ENCODE measurements at regions not wholly inside any gene's neighbourhood (a gene's known extent, or its start where the extent isn't known, plus 50 kb on each side); places are given as distances from the start of the nearest gene placed in this dataset.
"Not testable (repeated sequence)": the region's sequence is repeated elsewhere in the genome, so short reads cannot be mapped to it uniquely, and the experiment has no call there.

GRCh38 chrX:17941171-17941570, 80.1 kb upstream of the RAI2 start:
- H3K4me3 ChIP-seq (ENCODE audit: control insufficient read depth in 1 of 7, extremely low read depth in 1 of 7, insufficient read depth in 4 of 7, low read depth in 2 of 7, low read length in 6 of 7); CTCF ChIA-PET; H3K36me3 ChIP-seq (ENCODE audit: control insufficient read depth in 4 of 4, insufficient read depth in 4 of 4, low read length in 3 of 4); H3K27me3 ChIP-seq (replicated peaks in 2 of 5; ENCODE audit: control insufficient read depth in 4 of 5, insufficient read depth in 5 of 5, low read length in 4 of 5); POLR2A ChIA-PET; DNase-seq; H3K27ac ChIP-seq (ENCODE audit: insufficient read depth in 1 of 2, low read depth in 1 of 2, low read length in 2 of 2, poor library complexity in 1 of 2, severe bottlenecking in 2 of 2); H3K9me3 ChIP-seq (ENCODE audit: control extremely low read depth in 1 of 5, control insufficient read depth in 4 of 5, insufficient read depth in 2 of 5, low read depth in 1 of 5, low read length in 4 of 5); H3K4me1 ChIP-seq (ENCODE audit: control extremely low read depth in 1 of 4, control insufficient read depth in 4 of 4, insufficient read depth in 4 of 4, low read length in 3 of 4): not testable (repeated sequence)
- 71% methylated on average over 2 of the region's 2 CpGs for WGBS (ENCODE audit: insufficient coverage)

GRCh38 chrX:17939724-17940123, 78.6 kb upstream of the RAI2 start:
- no peak overlapping the region for H3K27ac ChIP-seq (ENCODE audit: insufficient read depth in 1 of 2, low read depth in 1 of 2, low read length in 2 of 2, poor library complexity in 1 of 2, severe bottlenecking in 2 of 2)
- ChIA-PET POLR2A (no interaction called here), CTCF (no interaction called here)
- H3K27me3 ChIP-seq (replicated peaks in 2 of 5; ENCODE audit: control insufficient read depth in 4 of 5, insufficient read depth in 5 of 5, low read length in 4 of 5) = peaks cover 0 to 6% (median 0%) of the 10 kb centered on the region in 5 experiments
- no peak for DNase-seq
- H3K9me3 ChIP-seq (ENCODE audit: control extremely low read depth in 1 of 5, control insufficient read depth in 4 of 5, insufficient read depth in 2 of 5, low read depth in 1 of 5, low read length in 4 of 5) = no peaks in the 10 kb centered on the region
- 78% methylated on average over 1 of the region's 2 CpGs for WGBS (ENCODE audit: insufficient coverage)
- H3K36me3 ChIP-seq (ENCODE audit: control insufficient read depth in 4 of 4, insufficient read depth in 4 of 4, low read length in 3 of 4) = no peaks in the 10 kb centered on the region
- no peaks in the 10 kb centered on the region for H3K4me1 ChIP-seq (ENCODE audit: control extremely low read depth in 1 of 4, control insufficient read depth in 4 of 4, insufficient read depth in 4 of 4, low read length in 3 of 4)
- no peak overlapping the region for H3K4me3 ChIP-seq (ENCODE audit: control insufficient read depth in 1 of 7, extremely low read depth in 1 of 7, insufficient read depth in 4 of 7, low read depth in 2 of 7, low read length in 6 of 7)

- no peak overlapping the region for H3K27ac ChIP-seq (ENCODE audit: insufficient read depth in 1 of 2, low read depth in 1 of 2, low read length in 2 of 2, poor library complexity in 1 of 2, severe bottlenecking in 2 of 2)
- H3K36me3 ChIP-seq (ENCODE audit: control insufficient read depth in 4 of 4, insufficient read depth in 4 of 4, low read length in 3 of 4) = no peaks in the 10 kb centered on the region
- ChIA-PET CTCF (interaction anchor here (1.5 kb wide), 1 partner anchor 11 kb away, joined by 5 read pairs; no protein-coding TSS in a partner anchor), POLR2A (no interaction called here)
- H3K4me1 ChIP-seq (ENCODE audit: control extremely low read depth in 1 of 4, control insufficient read depth in 4 of 4, insufficient read depth in 4 of 4, low read length in 3 of 4) = no peaks in the 10 kb centered on the region
- H3K4me3 ChIP-seq (ENCODE audit: control insufficient read depth in 1 of 7, extremely low read depth in 1 of 7, insufficient read depth in 4 of 7, low read depth in 2 of 7, low read length in 6 of 7) = no peak overlapping the region
- no peaks in the 10 kb centered on the region for H3K9me3 ChIP-seq (ENCODE audit: control extremely low read depth in 1 of 5, control insufficient read depth in 4 of 5, insufficient read depth in 2 of 5, low read depth in 1 of 5, low read length in 4 of 5)
- 85% methylated on average over 3 of the region's 3 CpGs for WGBS (ENCODE audit: insufficient coverage)
- H3K27me3 ChIP-seq (replicated peaks in 2 of 5; ENCODE audit: control insufficient read depth in 4 of 5, insufficient read depth in 5 of 5, low read length in 4 of 5) = peaks cover 0 to under 1% (median 0%) of the 10 kb centered on the region in 5 experiments
- no peak for DNase-seq
Observed at GRCh38 chrX:17933856-17934255, 72.8 kb upstream of the RAI2 start.

GRCh38 chrX:17932781-17933180, 71.7 kb upstream of the RAI2 start:
- H3K4me1 ChIP-seq (ENCODE audit: control extremely low read depth in 1 of 4, control insufficient read depth in 4 of 4, insufficient read depth in 4 of 4, low read length in 3 of 4) = no peaks in the 10 kb centered on the region
- peaks cover 0 to 3% (median 0%) of the 10 kb centered on the region in 5 experiments for H3K27me3 ChIP-seq (replicated peaks in 2 of 5; ENCODE audit: control insufficient read depth in 4 of 5, insufficient read depth in 5 of 5, low read length in 4 of 5)
- H3K9me3 ChIP-seq (ENCODE audit: control extremely low read depth in 1 of 5, control insufficient read depth in 4 of 5, insufficient read depth in 2 of 5, low read depth in 1 of 5, low read length in 4 of 5) = no peaks in the 10 kb centered on the region
- H3K4me3 ChIP-seq (ENCODE audit: control insufficient read depth in 1 of 7, extremely low read depth in 1 of 7, insufficient read depth in 4 of 7, low read depth in 2 of 7, low read length in 6 of 7) = no peak overlapping the region
- no peak overlapping the region for H3K27ac ChIP-seq (ENCODE audit: insufficient read depth in 1 of 2, low read depth in 1 of 2, low read length in 2 of 2, poor library complexity in 1 of 2, severe bottlenecking in 2 of 2)
- H3K36me3 ChIP-seq (ENCODE audit: control insufficient read depth in 4 of 4, insufficient read depth in 4 of 4, low read length in 3 of 4) = no peaks in the 10 kb centered on the region
- DNase-seq = no peak
- POLR2A ChIA-PET = no interaction called here
- CTCF ChIA-PET = no interaction called here
- 92% methylated on average over 4 of the region's 4 CpGs for WGBS (ENCODE audit: insufficient coverage)

GRCh38 chrX:17931855-17932254, 70.8 kb upstream of the RAI2 start:
- CTCF ChIA-PET = no interaction called here

GRCh38 chrX:17930850-17931249, 69.8 kb upstream of the RAI2 start:
- Histone ChIP-seq H3K27me3 (replicated peaks in 2 of 5; ENCODE audit: control insufficient read depth in 4 of 5, insufficient read depth in 5 of 5, low read length in 4 of 5) (peaks cover 0 to 3% (median 0%) of the 10 kb centered on the region in 5 experiments), H3K36me3 (ENCODE audit: control insufficient read depth in 4 of 4, insufficient read depth in 4 of 4, low read length in 3 of 4) (no peaks in the 10 kb centered on the region), H3K9me3 (ENCODE audit: control extremely low read depth in 1 of 5, control insufficient read depth in 4 of 5, insufficient read depth in 2 of 5, low read depth in 1 of 5, low read length in 4 of 5) (peaks cover 0 to 2% (median 0%) of the 10 kb centered on the region in 5 experiments), H3K27ac (ENCODE audit: insufficient read depth in 1 of 2, low read depth in 1 of 2, low read length in 2 of 2, poor library complexity in 1 of 2, severe bottlenecking in 2 of 2) (no peak overlapping the region), H3K4me3 (ENCODE audit: control insufficient read depth in 1 of 7, extremely low read depth in 1 of 7, insufficient read depth in 4 of 7, low read depth in 2 of 7, low read length in 6 of 7) (no peak overlapping the region), H3K4me1 (ENCODE audit: control extremely low read depth in 1 of 4, control insufficient read depth in 4 of 4, insufficient read depth in 4 of 4, low read length in 3 of 4) (no peaks in the 10 kb centered on the region)
- ChIA-PET POLR2A (no interaction called here), CTCF (no interaction called here)
- no peak for DNase-seq
- WGBS (ENCODE audit: insufficient coverage) = 68% methylated on average over 3 of the region's 4 CpGs

More at GRCh38 chrX:17931855-17932254, 70.8 kb upstream of the RAI2 start:
- Histone ChIP-seq H3K27me3 (replicated peaks in 2 of 5; ENCODE audit: control insufficient read depth in 4 of 5, insufficient read depth in 5 of 5, low read length in 4 of 5) (peaks cover 0 to 3% (median 0%) of the 10 kb centered on the region in 5 experiments), H3K4me3 (ENCODE audit: control insufficient read depth in 1 of 7, extremely low read depth in 1 of 7, insufficient read depth in 4 of 7, low read depth in 2 of 7, low read length in 6 of 7) (no peak overlapping the region), H3K27ac (ENCODE audit: insufficient read depth in 1 of 2, low read depth in 1 of 2, low read length in 2 of 2, poor library complexity in 1 of 2, severe bottlenecking in 2 of 2) (no peak overlapping the region), H3K9me3 (ENCODE audit: control extremely low read depth in 1 of 5, control insufficient read depth in 4 of 5, insufficient read depth in 2 of 5, low read depth in 1 of 5, low read length in 4 of 5) (no peaks in the 10 kb centered on the region), H3K36me3 (ENCODE audit: control insufficient read depth in 4 of 4, insufficient read depth in 4 of 4, low read length in 3 of 4) (no peaks in the 10 kb centered on the region), H3K4me1 (ENCODE audit: control extremely low read depth in 1 of 4, control insufficient read depth in 4 of 4, insufficient read depth in 4 of 4, low read length in 3 of 4) (no peaks in the 10 kb centered on the region)
- DNase-seq = no peak
- WGBS (ENCODE audit: insufficient coverage) = 61% methylated on average over 6 of the region's 7 CpGs
- POLR2A ChIA-PET = no interaction called here

GRCh38 chrX:17923546-17923945, 62.4 kb upstream of the RAI2 start:
- CTCF ChIA-PET = no interaction called here

More at GRCh38 chrX:17923546-17923945, 62.4 kb upstream of the RAI2 start:
- H3K36me3 ChIP-seq (ENCODE audit: control insufficient read depth in 4 of 4, insufficient read depth in 4 of 4, low read length in 3 of 4) = no peaks in the 10 kb centered on the region
- peaks cover 0 to 2% (median 0%) of the 10 kb centered on the region in 5 experiments for H3K27me3 ChIP-seq (replicated peaks in 2 of 5; ENCODE audit: control insufficient read depth in 4 of 5, insufficient read depth in 5 of 5, low read length in 4 of 5)
- DNase-seq = no peak
- H3K4me3 ChIP-seq (ENCODE audit: control insufficient read depth in 1 of 7, extremely low read depth in 1 of 7, insufficient read depth in 4 of 7, low read depth in 2 of 7, low read length in 6 of 7) = no peak overlapping the region
- peaks cover 0 to 2% (median 0%) of the 10 kb centered on the region in 5 experiments for H3K9me3 ChIP-seq (ENCODE audit: control extremely low read depth in 1 of 5, control insufficient read depth in 4 of 5, insufficient read depth in 2 of 5, low read depth in 1 of 5, low read length in 4 of 5)
- POLR2A ChIA-PET = no interaction called here
- H3K4me1 ChIP-seq (ENCODE audit: control extremely low read depth in 1 of 4, control insufficient read depth in 4 of 4, insufficient read depth in 4 of 4, low read length in 3 of 4) = no peaks in the 10 kb centered on the region
- H3K27ac ChIP-seq (ENCODE audit: insufficient read depth in 1 of 2, low read depth in 1 of 2, low read length in 2 of 2, poor library complexity in 1 of 2, severe bottlenecking in 2 of 2) = no peak overlapping the region

Data from common myeloid progenitor, CD34-positive (primary cell).